IMR-90 (cell line): ENCODE measurements at regions not wholly inside any gene's neighbourhood (a gene's known extent, or its start where the extent isn't known, plus 50 kb on each side); places are given as distances from the start of the nearest gene placed in this dataset.

Experiments used
- ATAC-seq: fragments of 200-7000 bp; cut with Tn5 transposase; 2 replicates; pipeline ENCODE4 v1.9.1; 2020; ENCODE audit warnings: low read depth, mild to moderate bottlenecking, moderate library complexity
- BruUV-seq: library from RNA; stranded (reverse); fragments of 400-500 nt; replicated peaks from 2 replicates; lab custom pipeline; 2021; lab: Mats Ljungman, UMichigan
- CTCF ChIA-PET: fragments of 300-600 bp; formaldehyde crosslinking; extraction: SDS; loops from one replicate; lab custom pipeline; 2021; ENCODE audit warnings: antibody characterized with exemption; lab: Yijun Ruan, JAX
- POLR2A ChIA-PET: fragments of 300-600 bp; sonication (Branson Sonifier 250); formaldehyde crosslinking; loops from one replicate; lab custom pipeline; 2022; ENCODE audit warnings: antibody characterized with exemption; ENCODE audit not compliant: unreplicated experiment; lab: Charles Lee
- DNase-seq: peaks from one replicate; pipeline ENCODE4 v3.0.0; 2013
- H2AFZ ChIP-seq: replicated peaks from 2 replicates; pipeline ENCODE3; 2013; ENCODE audit warnings: low read length, mild to moderate bottlenecking; ENCODE audit not compliant: poor library complexity
- H2AK5ac ChIP-seq: 2 replicates; pipeline ENCODE4 v1.6.1; 2013; ENCODE audit warnings: low read depth, low read length, inconsistent platforms
- H2AK9ac ChIP-seq: replicated peaks from 2 replicates; pipeline ENCODE3; 2013; ENCODE audit warnings: mild to moderate bottlenecking, low read depth, low read length, moderate library complexity; ENCODE audit not compliant: poor library complexity
- H2BK120ac ChIP-seq: 2 replicates; pipeline ENCODE4 v1.6.1; 2013; ENCODE audit warnings: low read depth, low read length, inconsistent platforms
- H2BK15ac ChIP-seq: 3 replicates; pipeline ENCODE4 v1.6.1; 2013; ENCODE audit warnings: low read depth, low read length, inconsistent platforms
- H2BK20ac ChIP-seq: 2 replicates; pipeline ENCODE4 v1.6.1; 2013; ENCODE audit warnings: low read depth, mild to moderate bottlenecking, inconsistent platforms, low read length, moderate library complexity
- H2BK5ac ChIP-seq: 2 replicates; pipeline ENCODE4 v1.6.1; 2013; ENCODE audit warnings: mild to moderate bottlenecking, low read depth, low read length, inconsistent platforms; ENCODE audit not compliant: poor library complexity, severe bottlenecking
- H3K14ac ChIP-seq: replicated peaks from 2 replicates; pipeline ENCODE4 v1.6.1; 2013; ENCODE audit warnings: low read depth, low read length, inconsistent platforms
- H3K18ac ChIP-seq: 2 replicates; pipeline ENCODE4 v1.6.1; 2013; ENCODE audit warnings: low read depth, low read length, control low read depth
- H3K23ac ChIP-seq: 2 replicates; pipeline ENCODE4 v1.6.1; 2013; ENCODE audit warnings: low read depth, low read length, inconsistent platforms
- H3K27ac ChIP-seq: 2 replicates; pipeline ENCODE4 v1.5.1; 2013; ENCODE audit warnings: mild to moderate bottlenecking, control low read depth, low read length; ENCODE audit not compliant: insufficient read depth
- H3K27me3 ChIP-seq: 2 replicates; pipeline ENCODE4 v1.6.1; 2013; ENCODE audit warnings: low read length; ENCODE audit not compliant: control insufficient read depth, insufficient read depth
- H3K36me3 ChIP-seq: 2 replicates; pipeline ENCODE4 v1.6.1; 2013; ENCODE audit warnings: low read length, mixed read lengths; ENCODE audit not compliant: control insufficient read depth, insufficient read depth
- H3K4ac ChIP-seq: 2 replicates; pipeline ENCODE4 v1.6.1; 2013; ENCODE audit warnings: low read depth, low read length, inconsistent platforms
- H3K4me1 ChIP-seq: 2 replicates; pipeline ENCODE4 v1.6.1; 2013; ENCODE audit warnings: low read length, mixed read lengths; ENCODE audit not compliant: control insufficient read depth, insufficient read depth
- H3K4me2 ChIP-seq: 2 replicates; pipeline ENCODE4 v1.6.1; 2013; ENCODE audit warnings: low read depth, mild to moderate bottlenecking, control low read depth, low read length, moderate library complexity
- H3K4me3 ChIP-seq: 2 replicates; pipeline ENCODE4 v1.5.1; 2013; ENCODE audit warnings: low read depth, mild to moderate bottlenecking, control low read depth, low read length, moderate library complexity; ENCODE audit not compliant: insufficient read depth
- H3K56ac ChIP-seq: 2 replicates; pipeline ENCODE4 v1.6.1; 2013; ENCODE audit warnings: low read length, inconsistent platforms; ENCODE audit not compliant: insufficient read depth; ENCODE audit errors: extremely low read depth
- H3K79me1 ChIP-seq, 2 experiments: 2 replicates each; pipeline ENCODE4 v1.6.1; 2013; ENCODE audit warnings: low read length in 2 of 2, inconsistent platforms in 1 of 2, low read depth in 1 of 2
- H3K9ac ChIP-seq: 2 replicates; pipeline ENCODE4 v1.6.1; 2013; ENCODE audit warnings: low read depth, low read length, control low read depth
- H3K9me1 ChIP-seq: 2 replicates; pipeline ENCODE4 v1.6.1; 2013; ENCODE audit warnings: low read length, inconsistent platforms; ENCODE audit not compliant: insufficient read depth
- H3K9me3 ChIP-seq: 2 replicates; pipeline ENCODE4 v1.6.1; 2013; ENCODE audit warnings: low read length; ENCODE audit not compliant: control insufficient read depth, insufficient read depth
- H4K20me1 ChIP-seq: 2 replicates; pipeline ENCODE4 v1.6.1; 2013; ENCODE audit warnings: low read length, inconsistent platforms; ENCODE audit not compliant: insufficient read depth
- H4K5ac ChIP-seq: 2 replicates; pipeline ENCODE4 v1.6.1; 2013; ENCODE audit warnings: mild to moderate bottlenecking, low read depth, low read length, control low read depth
- H4K8ac ChIP-seq, 2 experiments: 2 replicates each; pipeline ENCODE4 v1.6.1; 2013; ENCODE audit warnings: low read depth in 2 of 2, low read length in 2 of 2, control low read depth in 1 of 2, inconsistent platforms in 1 of 2
- H4K91ac ChIP-seq: 2 replicates; pipeline ENCODE4 v1.6.1; 2013; ENCODE audit warnings: low read depth, low read length, inconsistent platforms; ENCODE audit not compliant: insufficient read depth
- ELK1 ChIP-seq: fragments of 150-350 bp; IDR thresholded peaks from 2 replicates; pipeline ENCODE4 v1.6.1; 2016; ENCODE audit warnings: low read depth, mild to moderate bottlenecking, low read length, moderate library complexity, borderline replicate concordance
- USF2 ChIP-seq: fragments of 150-350 bp; IDR thresholded peaks from 2 replicates; pipeline ENCODE4 v1.6.1; 2017; ENCODE audit warnings: mild to moderate bottlenecking, antibody characterized with exemption, low read length, low read depth
- WGBS, 2 experiments: methylation state at CpG; one replicate each; pipeline versions ENCODE4 v1.1.5 to v1.1.7; 2013; ENCODE audit warnings: missing lambda C conversion rate in 2 of 2; ENCODE audit not compliant: insufficient read length in 1 of 2; ENCODE audit errors: extremely low coverage in 2 of 2; 5-methylcytosine and 5-hydroxymethylcytosine counted together
- dilution Hi-C: fragments of 300-500 bp; cut with HindIII; formaldehyde crosslinking; loops from one replicate; pipeline ENCODE4 v1.14.3; 2018; ENCODE audit warnings: low sequenced_read_pairs; ENCODE audit not compliant: unreplicated experiment
- in situ Hi-C: fragments of 300-500 bp; cut with MboI; formaldehyde crosslinking; loops from 3 replicates; pipeline ENCODE4 v1.14.3; 2019; ENCODE audit warnings: low sequenced_read_pairs, inconsistent platforms, mixed read lengths
- intact Hi-C: fragments of 100-400 bp; cut with micrococcal nuclease; formaldehyde crosslinking; loops from 2 replicates; pipeline ENCODE4 v1.10.0; 2022

GRCh38 chr3:34284959-34285826, 486.8 kb downstream of the PDCD6IP start:
- no peak overlapping the region for H3K14ac ChIP-seq
- no peak overlapping the region for H4K5ac ChIP-seq
- H3K27ac ChIP-seq, result no peak overlapping the region
- H2BK120ac ChIP-seq, result no peak overlapping the region
- intact Hi-C loops (no loop called here), in situ Hi-C loops (no loop called here), dilution Hi-C loops (no loop called here)
- no peak overlapping the region for H2AFZ ChIP-seq
- CTCF ChIA-PET, result no interaction called here
- no peaks in the 10 kb centered on the region for H3K36me3 ChIP-seq
- no peaks in the 10 kb centered on the region for H3K9me1 ChIP-seq
- H2AK5ac ChIP-seq, result no peak overlapping the region
- no peak overlapping the region for H3K4me2 ChIP-seq
- TF ChIP-seq USF2 (peak; percentile 49), ELK1 (no peak)
- WGBS, 2 experiments, result no CpG with 5 or more reads among the region's 7 CpGs
- H3K23ac ChIP-seq, result no peak overlapping the region
- H3K9ac ChIP-seq, result no peak overlapping the region
- H4K20me1 ChIP-seq, result no peaks in the 10 kb centered on the region
- ATAC-seq (no peak), DNase-seq (no peak)
- H3K4me1 ChIP-seq, result no peaks in the 10 kb centered on the region
- no peak overlapping the region for H3K18ac ChIP-seq
- no peak overlapping the region for H2BK15ac ChIP-seq
- POLR2A ChIA-PET, result no interaction called here
- no peak overlapping the region for H3K4me3 ChIP-seq
- H2BK5ac ChIP-seq, result no peak overlapping the region
- H4K91ac ChIP-seq, result no peak overlapping the region
- no peak overlapping the region for H4K8ac ChIP-seq
- no peaks in the 10 kb centered on the region for H3K27me3 ChIP-seq
- H2AK9ac ChIP-seq, result no peak overlapping the region
- H3K56ac ChIP-seq, result no peak overlapping the region
- no peak overlapping the region for H3K4ac ChIP-seq
- BruUV-seq, result no TSS peak
- H2BK20ac ChIP-seq, result no peak overlapping the region
- H3K9me3 ChIP-seq, result peaks cover 2% of the 10 kb centered on the region; the same call in 1 of the 2 replicates
- H3K79me1 ChIP-seq, result no peaks in the 10 kb centered on the region
